IPS-18a (cell line): ENCODE measurements at regions not wholly inside any gene's neighbourhood (a gene's known extent, or its start where the extent isn't known, plus 50 kb on each side); places are given as distances from the start of the nearest gene placed in this dataset.

ENCODE experiments used
- H3K27ac ChIP-seq: one replicate; pipeline ENCODE4 v1.5.1; 2013; ENCODE audit warnings: low read length
- H3K27me3 ChIP-seq: one replicate; pipeline ENCODE4 v1.6.1; 2013; ENCODE audit warnings: mild to moderate bottlenecking, low read length; ENCODE audit not compliant: control insufficient read depth, insufficient read depth
- H3K36me3 ChIP-seq: one replicate; pipeline ENCODE4 v1.6.1; 2013; ENCODE audit warnings: low read depth, low read length; ENCODE audit not compliant: control insufficient read depth
- H3K4me1 ChIP-seq: one replicate; pipeline ENCODE4 v1.6.1; 2013; ENCODE audit warnings: low read depth, low read length; ENCODE audit not compliant: control insufficient read depth
- H3K4me3 ChIP-seq: one replicate; pipeline ENCODE4 v1.5.1; 2013; ENCODE audit warnings: low read length
- H3K9ac ChIP-seq: one replicate; pipeline ENCODE4 v1.6.1; 2013; ENCODE audit warnings: mild to moderate bottlenecking, low read length, moderate library complexity
- H3K9me3 ChIP-seq: one replicate; pipeline ENCODE4 v1.6.1; 2013; ENCODE audit warnings: low read depth, low read length; ENCODE audit not compliant: control insufficient read depth

DNA sequence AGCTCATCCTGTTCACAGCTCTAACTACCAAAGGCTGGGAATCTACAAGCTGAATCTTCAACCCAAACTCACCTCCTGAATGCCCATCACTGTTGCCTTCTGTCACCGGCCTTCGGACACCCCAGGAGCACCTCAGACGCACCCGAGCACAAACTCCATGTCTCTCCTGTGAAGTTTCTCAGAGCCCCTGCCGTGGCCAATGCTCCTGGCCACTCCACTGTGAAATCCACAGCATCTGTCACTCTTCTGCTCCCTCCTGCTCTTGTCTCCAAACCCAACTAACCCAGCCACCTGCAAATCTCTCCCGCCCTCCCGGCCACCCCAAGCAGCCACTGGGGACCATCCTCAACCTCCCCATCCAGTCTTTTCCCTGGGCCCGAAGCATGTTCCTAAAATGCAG, 457.9 kb upstream of the SALL3 start:
- no peaks in the 10 kb centered on the region for H3K36me3 ChIP-seq
- H3K27me3 ChIP-seq = no peaks in the 10 kb centered on the region

GRCh38 chr18:78522507-78522906, 457.1 kb upstream of the SALL3 start:
- no peaks in the 10 kb centered on the region for H3K27me3 ChIP-seq
- no peak overlapping the region for H3K27ac ChIP-seq
- H3K4me1 ChIP-seq = peaks cover under 1% of the 10 kb centered on the region
- no peaks in the 10 kb centered on the region for H3K9me3 ChIP-seq
- H3K36me3 ChIP-seq = no peaks in the 10 kb centered on the region
- H3K9ac ChIP-seq = no peak overlapping the region
- no peak overlapping the region for H3K4me3 ChIP-seq

More for the DNA sequence above, 457.9 kb upstream of the SALL3 start:
- Histone ChIP-seq H3K4me1 (no peaks in the 10 kb centered on the region), H3K27ac (no peak overlapping the region), H3K9ac (no peak overlapping the region), H3K9me3 (no peaks in the 10 kb centered on the region), H3K4me3 (no peak overlapping the region)

DNA sequence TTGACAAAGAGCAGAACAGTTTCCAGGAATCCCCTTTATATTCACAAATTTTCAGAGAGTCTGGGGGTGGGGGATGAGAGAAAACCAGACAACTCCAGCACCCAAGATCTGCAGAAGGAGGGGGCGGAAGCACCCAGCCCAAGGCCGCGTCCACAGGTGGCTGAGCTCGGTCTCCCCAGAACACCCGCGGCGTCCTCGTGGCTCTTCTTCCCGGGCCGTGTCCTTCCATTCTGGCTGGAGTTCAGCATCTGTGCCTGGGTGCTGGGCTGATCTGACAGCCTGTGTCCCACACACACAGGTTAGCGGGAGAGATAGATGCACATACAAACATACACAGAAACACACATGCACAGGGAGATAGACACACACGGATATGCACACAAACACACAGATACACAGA, 455.8 kb upstream of the SALL3 start:
- Histone ChIP-seq H3K9ac (no peak overlapping the region), H3K27me3 (no peaks in the 10 kb centered on the region), H3K36me3 (no peaks in the 10 kb centered on the region), H3K4me3 (no peak overlapping the region), H3K27ac (no peak overlapping the region), H3K4me1 (peaks cover 5% of the 10 kb centered on the region), H3K9me3 (no peaks in the 10 kb centered on the region)

GRCh38 chr18:78525366-78526111, 454.1 kb upstream of the SALL3 start:
- no peak overlapping the region for H3K27ac ChIP-seq

DNA sequence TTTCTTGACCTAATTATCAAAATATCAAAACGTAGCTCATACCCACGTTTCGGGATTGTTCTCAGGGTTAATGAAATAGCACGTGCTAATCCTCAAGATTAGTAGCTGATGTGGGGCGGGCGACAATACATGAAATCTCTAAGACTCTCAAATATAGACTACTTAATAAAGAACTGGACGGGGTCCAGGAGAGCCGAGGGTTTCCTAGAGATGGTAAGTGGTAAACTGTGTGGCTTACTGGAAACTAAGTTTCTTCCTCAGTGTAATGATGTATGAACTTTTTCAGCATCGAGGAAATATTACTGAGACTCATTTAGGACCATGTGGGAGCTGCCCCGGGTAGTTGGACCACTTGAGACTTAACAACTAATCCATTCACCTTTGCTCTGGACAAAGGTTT, 453.3 kb upstream of the SALL3 start:
- H3K9me3 ChIP-seq = no peaks in the 10 kb centered on the region
- no peak overlapping the region for H3K4me3 ChIP-seq
- no peaks in the 10 kb centered on the region for H3K27me3 ChIP-seq
- H3K4me1 ChIP-seq = peaks cover 5% of the 10 kb centered on the region
- no peaks in the 10 kb centered on the region for H3K36me3 ChIP-seq
- H3K27ac ChIP-seq = no peak overlapping the region
- H3K9ac ChIP-seq = no peak overlapping the region

More at GRCh38 chr18:78525366-78526111, 454.1 kb upstream of the SALL3 start:
- Histone ChIP-seq H3K4me1 (peaks cover 5% of the 10 kb centered on the region), H3K36me3 (no peaks in the 10 kb centered on the region), H3K9me3 (no peaks in the 10 kb centered on the region), H3K9ac (no peak overlapping the region), H3K27me3 (no peaks in the 10 kb centered on the region), H3K4me3 (no peak overlapping the region)

DNA sequence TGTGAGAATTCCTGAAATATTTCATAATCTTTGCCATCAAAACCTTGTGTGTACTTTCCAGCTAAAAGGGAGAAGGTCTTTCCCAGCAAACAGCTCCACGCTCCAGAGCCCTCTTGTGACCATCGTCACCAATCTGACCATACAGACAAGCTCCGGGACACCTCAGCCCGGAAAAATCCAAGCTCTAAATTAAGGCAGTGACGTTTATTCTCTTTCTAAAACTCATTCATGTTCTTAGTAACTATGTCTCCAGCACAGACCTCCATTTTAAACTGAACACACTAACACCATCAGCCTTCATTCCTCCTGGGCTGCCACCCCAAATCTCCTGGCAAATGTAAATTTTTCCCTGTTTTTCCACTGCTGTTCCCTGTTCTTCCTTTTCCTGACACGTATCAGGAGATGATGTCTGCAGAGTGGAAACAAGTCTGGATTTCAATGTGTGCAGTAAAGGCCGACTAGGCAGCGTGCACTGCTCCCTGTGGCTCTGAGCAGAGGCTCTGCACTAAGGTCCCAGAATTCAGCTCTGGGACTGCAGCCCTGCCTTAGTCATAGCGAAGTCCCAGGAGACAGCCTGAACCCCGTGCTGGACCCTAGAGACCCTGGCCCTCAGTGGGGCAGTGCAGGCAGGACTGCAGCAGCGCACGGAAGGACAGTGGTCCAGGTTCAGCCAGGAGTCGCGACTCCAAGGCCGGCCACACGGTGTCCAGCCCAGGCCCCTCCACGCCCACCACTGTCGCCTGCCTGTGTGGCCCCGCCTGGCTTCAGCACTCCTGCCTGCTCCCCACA, 452.5 kb upstream of the SALL3 start:
- no peak overlapping the region for H3K27ac ChIP-seq
- H3K36me3 ChIP-seq = no peaks in the 10 kb centered on the region
- H3K27me3 ChIP-seq = no peaks in the 10 kb centered on the region
- H3K9me3 ChIP-seq = no peaks in the 10 kb centered on the region
- H3K9ac ChIP-seq = no peak overlapping the region
- H3K4me1 ChIP-seq = peaks cover 5% of the 10 kb centered on the region
- H3K4me3 ChIP-seq = no peak overlapping the region

DNA sequence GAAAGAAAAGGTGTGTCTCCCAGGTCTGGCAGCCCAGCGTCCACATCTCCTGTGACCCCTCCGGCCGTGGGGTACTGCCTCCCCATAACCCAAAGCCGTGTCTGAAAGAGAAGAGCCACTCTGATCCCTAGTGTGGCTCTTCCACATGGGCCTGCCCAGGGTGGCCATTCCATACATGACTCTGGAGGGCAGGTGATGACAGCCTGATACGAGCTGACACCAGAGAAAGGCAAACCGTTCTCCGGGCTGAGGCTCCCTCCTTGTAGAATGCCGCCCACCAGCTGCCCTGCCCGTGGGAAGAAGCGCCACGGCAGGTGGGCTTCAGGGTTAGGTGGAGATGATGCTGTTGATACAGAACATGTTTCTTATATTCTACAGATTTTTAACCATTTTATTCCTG, 451.6 kb upstream of the SALL3 start:
- H3K36me3 ChIP-seq = no peaks in the 10 kb centered on the region
- H3K4me1 ChIP-seq = peaks cover 5% of the 10 kb centered on the region
- H3K27ac ChIP-seq = no peak overlapping the region
- H3K9ac ChIP-seq = no peak overlapping the region
- H3K27me3 ChIP-seq = no peaks in the 10 kb centered on the region
- no peak overlapping the region for H3K4me3 ChIP-seq
- no peaks in the 10 kb centered on the region for H3K9me3 ChIP-seq

DNA sequence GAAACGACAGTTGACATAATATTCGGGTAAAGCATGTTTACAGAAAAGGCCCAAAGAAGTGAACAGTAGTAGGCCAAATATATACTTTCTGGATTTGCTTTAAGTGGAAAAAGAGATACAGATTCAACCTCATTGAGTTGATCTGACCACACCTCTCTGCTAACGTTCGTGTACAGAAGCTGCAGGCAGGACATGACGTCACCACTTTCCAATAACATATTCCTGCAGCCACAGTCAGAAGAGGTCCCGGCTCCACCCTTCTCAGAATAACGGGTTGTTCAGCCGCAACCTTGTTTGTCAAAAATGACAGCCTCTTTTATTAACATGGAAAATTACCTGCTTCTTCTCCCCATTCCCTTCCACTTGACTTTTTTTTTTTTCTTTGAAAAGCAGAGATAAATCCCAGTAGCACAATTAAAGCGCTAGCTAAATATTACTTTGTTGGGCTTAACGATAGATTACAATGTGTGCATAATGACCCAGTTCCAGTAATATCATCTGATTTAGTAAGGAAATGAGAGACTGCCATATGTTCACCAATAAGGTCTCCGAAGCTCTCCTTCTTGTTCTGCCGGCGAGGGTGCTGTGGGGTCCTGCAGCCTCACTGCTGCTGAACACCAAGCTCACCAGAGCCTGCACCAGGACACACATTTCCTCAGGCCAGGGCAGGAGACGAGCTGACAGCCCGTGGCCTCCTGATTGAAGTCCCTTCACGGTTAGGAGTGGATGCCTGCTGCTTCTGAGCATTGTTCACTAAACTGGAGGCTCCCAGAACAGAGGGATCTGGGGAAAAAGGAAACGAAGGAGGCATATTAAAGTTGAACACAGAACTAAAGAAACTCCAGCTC, 451.0 kb upstream of the SALL3 start:
- no peaks in the 10 kb centered on the region for H3K9me3 ChIP-seq
- no peak overlapping the region for H3K27ac ChIP-seq
- no peak overlapping the region for H3K9ac ChIP-seq
- no peak overlapping the region for H3K4me3 ChIP-seq
- no peaks in the 10 kb centered on the region for H3K36me3 ChIP-seq
- H3K4me1 ChIP-seq = peaks cover 5% of the 10 kb centered on the region
- H3K27me3 ChIP-seq = no peaks in the 10 kb centered on the region

DNA sequence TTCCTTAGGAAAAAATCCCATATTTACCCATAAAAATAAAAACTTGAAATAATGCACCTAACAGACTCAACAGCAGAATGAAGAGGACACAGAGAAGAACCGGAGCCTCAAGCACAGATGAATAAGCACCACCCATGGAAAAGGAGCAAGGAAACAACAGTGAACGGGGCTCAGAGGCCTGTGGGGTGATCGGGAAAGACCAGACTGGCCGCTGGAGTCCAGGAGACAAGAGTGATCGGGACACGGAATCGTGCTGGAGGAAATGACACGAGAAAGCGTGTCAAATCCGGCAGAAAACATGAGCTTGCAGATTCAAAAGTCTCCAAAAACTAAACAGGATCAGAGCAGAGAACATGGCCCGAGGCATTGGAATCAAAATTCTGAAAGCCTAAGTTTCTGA, 448.0 kb upstream of the SALL3 start:
- Histone ChIP-seq H3K4me3 (no peak overlapping the region), H3K4me1 (peaks cover 5% of the 10 kb centered on the region), H3K9me3 (no peaks in the 10 kb centered on the region), H3K9ac (no peak overlapping the region), H3K27ac (no peak overlapping the region), H3K36me3 (no peaks in the 10 kb centered on the region), H3K27me3 (no peaks in the 10 kb centered on the region)

DNA sequence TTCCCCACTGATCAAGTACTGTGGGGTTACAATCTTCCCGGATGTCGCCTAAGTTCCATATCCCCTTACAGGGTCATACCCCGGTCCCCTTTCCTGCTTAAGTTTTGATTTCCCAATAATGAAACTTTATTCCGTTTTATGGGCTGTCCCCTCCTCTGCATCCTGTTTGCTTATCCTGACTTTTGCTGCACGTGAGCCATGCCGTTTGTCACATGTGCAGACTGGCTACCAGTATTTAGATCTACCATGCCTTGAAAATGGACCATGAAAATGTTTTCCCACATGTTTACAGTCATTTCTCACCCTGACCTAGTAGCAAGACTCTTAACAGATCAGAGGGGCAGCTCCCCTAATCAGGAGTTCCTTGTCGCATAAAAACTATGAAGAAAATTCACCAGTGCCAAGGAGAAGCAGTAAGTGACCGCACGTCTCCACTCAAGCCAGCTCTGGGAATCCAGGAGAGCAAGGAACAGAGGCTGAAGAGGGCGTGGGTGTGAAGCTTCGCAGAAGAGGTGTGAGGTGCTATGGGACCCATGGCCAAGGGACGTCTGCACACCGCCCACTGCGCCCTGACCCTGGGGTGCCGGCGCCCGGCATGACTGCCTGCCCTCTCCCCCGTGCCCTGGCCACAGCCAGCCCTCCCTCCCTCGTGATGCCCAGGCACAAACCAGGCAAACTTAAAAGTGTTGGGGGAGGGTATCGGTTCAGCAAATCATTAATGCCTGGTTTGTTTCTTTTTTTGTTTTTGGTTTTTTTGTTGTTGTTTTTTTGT, 440.8 kb upstream of the SALL3 start:
- H3K4me3 ChIP-seq = no peak overlapping the region
- no peak overlapping the region for H3K27ac ChIP-seq
- no peaks in the 10 kb centered on the region for H3K27me3 ChIP-seq
- peaks cover 4% of the 10 kb centered on the region for H3K4me1 ChIP-seq
- no peaks in the 10 kb centered on the region for H3K9me3 ChIP-seq
- H3K36me3 ChIP-seq = no peaks in the 10 kb centered on the region
- H3K9ac ChIP-seq = no peak overlapping the region
